GM19467 (cell line): ENCODE measurements at regions not wholly inside any gene's neighbourhood (a gene's known extent, or its start where the extent isn't known, plus 50 kb on each side); places are given as distances from the start of the nearest gene placed in this dataset.
"Not testable (repeated sequence)": the region's sequence is repeated elsewhere in the genome, so short reads cannot be mapped to it uniquely, and the experiment has no call there.

Experiments
- ATAC-seq: cut with Tn5 transposase; IDR thresholded peaks from one replicate; pipeline ENCODE4 v1.9.1; 2021; ENCODE audit warnings: mild to moderate bottlenecking, moderate library complexity; ENCODE audit not compliant: unreplicated experiment

GRCh38 chr3:26480377-26480776 lies 142.2 kb upstream of the LRRC3B start:
- no peak for ATAC-seq

- ATAC-seq: no peak
Measured at GRCh38 chr3:26484140-26484539, 138.4 kb upstream of the LRRC3B start.

GRCh38 chr3:26498271-26498670 lies 124.3 kb upstream of the LRRC3B start:
- no peak for ATAC-seq

DNA sequence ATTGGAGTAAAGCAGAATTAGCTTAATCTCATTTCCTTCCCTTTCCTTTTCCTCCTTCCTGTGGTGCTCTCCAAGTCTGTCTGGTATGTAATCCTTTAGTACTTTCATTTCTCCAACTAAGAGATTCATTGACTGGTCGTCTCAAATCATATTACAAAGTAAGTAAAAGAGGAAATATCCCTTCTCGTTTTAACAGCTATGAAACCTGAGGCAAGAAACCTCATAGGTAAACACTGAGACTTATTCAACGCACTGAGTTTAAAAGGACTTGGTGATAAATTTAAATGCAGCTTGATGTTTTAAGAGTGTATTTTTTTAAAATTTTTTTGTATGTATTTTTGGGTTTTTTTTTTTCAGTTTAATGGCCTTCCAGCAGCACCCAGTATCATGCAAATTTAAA lies 117.2 kb upstream of the LRRC3B start:
- no peak for ATAC-seq

DNA sequence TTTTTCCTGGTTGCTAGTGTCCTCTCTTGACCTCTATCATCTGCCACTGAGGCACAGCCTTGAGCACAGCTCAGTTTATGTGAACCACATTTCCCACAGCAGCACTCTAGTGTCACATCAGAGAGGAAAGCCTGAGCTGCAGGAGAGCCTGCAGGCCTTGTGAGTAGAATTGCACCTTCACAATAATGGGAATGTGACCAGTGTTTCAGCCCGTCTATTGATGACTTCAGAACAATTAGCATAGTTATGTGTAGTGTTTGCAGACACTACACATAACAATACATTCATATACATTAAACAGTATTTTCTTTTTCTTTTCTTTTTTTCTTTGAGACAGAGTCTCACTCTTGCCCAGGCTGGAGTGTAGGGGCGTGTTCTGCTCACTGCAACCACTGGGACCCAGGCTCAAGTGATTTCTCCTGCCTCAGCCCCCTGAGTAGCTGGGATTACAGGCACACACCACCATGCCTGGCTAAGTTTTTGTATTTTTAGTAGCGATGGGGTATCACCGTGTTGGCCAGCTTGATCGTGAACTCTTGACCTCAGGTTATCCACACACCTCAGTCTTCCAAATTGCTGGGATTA lies 108.0 kb upstream of the LRRC3B start:
- not testable (repeated sequence) for ATAC-seq

- no peak for ATAC-seq
Measured at GRCh38 chr3:26515351-26515750, 107.2 kb upstream of the LRRC3B start.

DNA sequence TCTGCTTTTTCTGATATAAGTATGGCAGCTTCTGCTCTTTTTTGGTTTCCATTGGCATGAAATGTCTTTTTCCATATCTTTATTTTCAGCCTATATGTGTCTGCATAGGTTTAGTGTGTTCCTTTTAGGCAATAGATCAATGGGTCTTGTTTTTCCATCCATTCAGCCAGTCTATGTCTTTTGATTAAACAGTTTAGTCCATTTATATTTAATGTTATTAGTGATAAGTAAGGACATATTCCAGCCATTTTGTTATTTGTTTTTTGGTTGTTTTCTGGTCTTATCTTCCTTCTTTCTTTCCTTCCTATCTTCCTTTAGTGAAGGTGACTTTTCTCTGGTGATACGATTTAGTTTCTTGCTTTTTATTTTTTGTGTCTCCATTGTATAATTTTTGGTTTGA lies 101.3 kb upstream of the LRRC3B start:
- no peak for ATAC-seq

- no peak for ATAC-seq
Measured at GRCh38 chr3:26522919-26523318, 99.7 kb upstream of the LRRC3B start.

- ATAC-seq: no peak
Measured at GRCh38 chr3:26525013-26525412, 97.6 kb upstream of the LRRC3B start.

DNA sequence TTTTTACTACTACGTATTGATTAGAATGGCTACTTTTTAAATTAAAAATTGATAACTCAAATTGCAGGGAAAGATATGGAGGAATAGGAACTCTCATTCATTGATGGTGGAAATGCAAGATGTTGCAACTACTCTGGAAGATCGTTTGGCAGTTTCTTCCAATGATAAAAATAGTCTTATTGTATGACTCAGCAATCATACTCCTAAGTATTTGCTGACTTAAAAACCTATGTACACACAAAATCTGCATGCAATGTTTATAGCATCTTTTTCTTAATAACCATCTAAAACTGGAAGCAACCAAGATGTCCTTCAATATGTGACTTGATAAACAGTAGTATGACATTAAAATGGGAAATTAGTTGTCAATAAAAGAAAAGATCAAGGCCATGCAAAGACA lies 87.4 kb upstream of the LRRC3B start:
- ATAC-seq: no peak

GRCh38 chr3:26536955-26537354 lies 85.6 kb upstream of the LRRC3B start:
- ATAC-seq: no peak

DNA sequence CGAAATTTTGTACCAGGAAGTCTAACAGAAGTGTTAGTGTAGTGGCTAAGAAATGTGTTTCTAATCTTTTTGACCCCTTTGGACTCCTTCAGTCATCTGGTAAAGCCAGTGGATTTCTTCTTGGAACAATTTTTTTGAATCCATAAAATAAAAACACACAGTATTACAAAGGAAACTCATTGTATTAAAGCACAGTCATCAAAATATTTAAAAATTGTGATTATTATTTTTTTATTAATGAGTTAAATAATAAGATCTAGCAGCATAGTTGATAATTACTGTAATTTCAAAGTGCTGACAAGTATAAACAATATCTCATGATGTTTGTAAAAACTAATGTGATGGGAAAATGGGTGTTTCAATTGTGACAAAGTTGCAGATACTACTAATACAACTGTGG lies 72.2 kb upstream of the LRRC3B start:
- ATAC-seq: no peak

DNA sequence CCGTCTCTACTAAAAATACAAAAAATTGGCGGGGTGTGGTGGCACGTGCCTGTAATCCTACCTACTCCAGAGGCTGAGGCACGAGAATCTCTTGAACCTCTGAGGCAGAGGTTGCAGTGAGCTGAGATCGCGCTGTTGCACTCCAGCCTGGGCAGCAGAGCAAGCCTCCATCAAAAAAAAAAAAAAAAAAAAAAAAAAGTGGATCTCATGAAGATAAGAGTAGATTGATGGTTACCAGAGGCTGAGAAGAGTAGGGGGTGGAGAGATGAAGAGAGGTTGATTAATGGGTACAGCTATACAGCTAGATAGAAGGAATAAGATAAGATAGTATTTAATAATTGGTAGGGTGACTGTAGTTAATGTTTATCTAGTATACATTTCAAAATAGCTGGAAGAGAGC lies 65.9 kb upstream of the LRRC3B start:
- no peak for ATAC-seq

GRCh38 chr3:26558257-26558656 lies 64.3 kb upstream of the LRRC3B start:
- no peak for ATAC-seq

- no peak for ATAC-seq
Measured at GRCh38 chr3:26559227-26559626, 63.3 kb upstream of the LRRC3B start.

DNA sequence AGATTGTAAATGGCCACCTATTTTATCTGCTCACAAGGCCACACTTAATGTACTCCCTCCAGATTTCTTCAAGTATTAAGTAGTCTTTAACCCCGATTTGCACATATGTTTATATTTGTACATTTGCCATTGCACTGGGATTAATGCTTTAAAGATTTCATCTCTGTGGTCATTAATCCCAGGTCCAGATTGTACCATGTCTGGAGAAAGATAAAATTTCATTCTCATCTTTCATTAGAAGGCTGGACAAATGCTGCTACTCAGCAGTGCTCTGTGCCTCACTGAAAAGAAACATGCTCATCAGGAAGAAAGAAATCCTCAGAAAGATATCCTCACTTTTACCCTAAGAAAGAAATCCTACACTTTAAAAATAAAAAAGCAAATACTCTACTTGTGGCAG lies 62.5 kb upstream of the LRRC3B start:
- no peak for ATAC-seq

GRCh38 chr3:26562021-26562768 lies 60.4 kb upstream of the LRRC3B start:
- ATAC-seq: no peak
